ENCODE measurements at regions not wholly inside any gene's neighbourhood (a gene's known extent, or its start where the extent isn't known, plus 50 kb on each side); places are given as distances from the start of the nearest gene placed in this dataset.

GRCh38 chr10:110446954-110447608, 50.6 kb upstream of the DUSP5 start:
- Histone ChIP-seq H3K9ac (peak overlapping the region; percentile 51; the same call in 1 of the 2 replicates), H3K9me3 (no peaks in the 10 kb centered on the region), H4K20me1 (ENCODE audit: insufficient read depth) (no peaks in the 10 kb centered on the region), H3K27me3 (ENCODE audit: insufficient read depth) (no peaks in the 10 kb centered on the region), H3F3A (replicated peaks; ENCODE audit: insufficient read depth) (peaks cover 18% of the 10 kb centered on the region), H2AFZ (ENCODE audit: low read depth) (peak overlapping the region; percentile 88), H3K36me3 (replicated peaks in 1 of 2; ENCODE audit: control insufficient read depth in 1 of 2, insufficient read depth in 2 of 2, low read length in 1 of 2) (no peaks in the 10 kb centered on the region), H3K9me2 (no peaks in the 10 kb centered on the region), H3K4me3 (ENCODE audit: low read depth in 2 of 2, low read length in 1 of 2) (no peak overlapping the region), H3K79me2 (ENCODE audit: insufficient read depth) (no peaks in the 10 kb centered on the region), H3K27ac (ENCODE audit: low read depth in 2 of 2, low read length in 1 of 2) (peak overlapping the region in 1 of 2 experiments; percentile 94; a peak in 2 of 4 replicates), H3K4me1 (ENCODE audit: control insufficient read depth in 1 of 2, insufficient read depth in 2 of 2, low read depth in 1 of 2, low read length in 1 of 2) (peaks cover 10 to 18% of the 10 kb centered on the region in 2 experiments; a peak in 2 of 4 replicates), H3K4me2 (peak overlapping the region; percentile 23)
- TF ChIP-seq REST (IDR thresholded peaks at IDR 0.05; ENCODE audit: low read depth, low read length) (peak; percentile 74; the same call in 1 of the 2 replicates), JUND (IDR thresholded peaks at IDR 0.05) (peak; percentile 74), USF1 (IDR thresholded peaks at IDR 0.05; ENCODE audit: borderline replicate concordance, low read depth) (no peak), FOXJ3 (CRISPR knock-in tag; IDR thresholded peaks at IDR 0.05) (no peak), NFIC (IDR thresholded peaks at IDR 0.05; ENCODE audit: borderline replicate concordance) (peak; percentile 96), PBX3 (IDR thresholded peaks at IDR 0.05) (peak; percentile 30; the same call in 1 of the 2 replicates), GABPA (IDR thresholded peaks at IDR 0.05; ENCODE audit: low read depth) (no peak), EP300 (IDR thresholded peaks at IDR 0.05; ENCODE audit: borderline replicate concordance in 1 of 2, low read depth in 1 of 2, low read length in 1 of 2) (peak in 1 of 2 experiments; percentile 46; a peak in 1 of 4 replicates), MAX (IDR thresholded peaks at IDR 0.05; ENCODE audit: low read depth) (peak; percentile 58; the same call in 1 of the 2 replicates), FOSL2 (IDR thresholded peaks at IDR 0.05; ENCODE audit: borderline replicate concordance, low read depth) (peak; percentile 80), TCF12 (IDR thresholded peaks at IDR 0.05) (peak; percentile 90), TEAD4 (IDR thresholded peaks at IDR 0.05; ENCODE audit: borderline replicate concordance, insufficient read depth) (peak; percentile 32; the same call in 1 of the 2 replicates)
- 41% methylated on average over 6 of the region's 6 CpGs for WGBS (ENCODE audit: low lambda C conversion rate)
- no peak for DNase-seq
- POLR2A ChIA-PET, result no interaction called here
- CTCF ChIA-PET, result interaction anchor here (0.8 kb wide), 1 partner anchor 29 kb away, joined by 3 read pairs; no protein-coding TSS in a partner anchor
